HG02571 (cell line): ENCODE measurements at regions not wholly inside any gene's neighbourhood (a gene's known extent, or its start where the extent isn't known, plus 50 kb on each side); places are given as distances from the start of the nearest gene placed in this dataset.
"Not testable (repeated sequence)": the region's sequence is repeated elsewhere in the genome, so short reads cannot be mapped to it uniquely, and the experiment has no call there.

Experiments
- ATAC-seq: cut with Tn5 transposase; IDR thresholded peaks from one replicate; pipeline ENCODE4 v1.9.1; 2021; ENCODE audit warnings: mild to moderate bottlenecking, moderate library complexity; ENCODE audit not compliant: unreplicated experiment

DNA sequence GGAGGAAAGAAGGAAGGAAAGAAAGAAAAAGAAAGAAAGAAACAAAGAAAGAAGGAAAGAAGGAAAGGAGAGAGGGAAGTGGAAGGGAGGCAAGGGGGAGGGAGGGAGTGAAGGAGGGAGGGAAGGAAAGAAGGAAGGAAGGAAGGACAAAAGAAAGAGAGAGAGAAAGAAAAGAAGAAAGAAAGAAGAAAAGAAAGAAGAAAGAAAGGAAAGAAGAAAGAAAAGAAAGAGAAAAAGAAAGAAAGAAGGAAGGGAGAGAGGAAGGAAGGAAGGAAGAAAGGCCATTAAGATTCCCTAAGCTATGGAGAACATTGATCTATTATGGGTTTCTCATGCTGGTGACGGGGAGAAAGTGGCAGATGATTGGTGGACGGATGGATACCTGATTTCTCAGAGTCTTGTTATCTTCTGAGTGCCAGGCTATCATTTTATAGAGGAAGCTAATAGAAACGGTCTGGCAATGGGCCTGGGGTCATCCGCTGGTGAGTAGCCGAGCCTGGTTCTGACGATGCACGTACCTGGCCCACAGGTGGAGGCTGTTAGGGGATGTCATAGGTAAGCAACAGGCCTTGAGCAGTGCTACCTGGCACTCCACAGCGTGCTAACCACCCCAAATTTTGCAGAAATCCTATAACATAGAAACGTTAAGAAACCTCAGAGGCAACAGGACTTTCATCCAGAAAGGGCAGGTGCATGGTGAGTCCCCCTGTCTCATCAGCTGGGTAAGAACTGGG is 142.9 kb downstream of the SHOX start:
- ATAC-seq: no peak

DNA sequence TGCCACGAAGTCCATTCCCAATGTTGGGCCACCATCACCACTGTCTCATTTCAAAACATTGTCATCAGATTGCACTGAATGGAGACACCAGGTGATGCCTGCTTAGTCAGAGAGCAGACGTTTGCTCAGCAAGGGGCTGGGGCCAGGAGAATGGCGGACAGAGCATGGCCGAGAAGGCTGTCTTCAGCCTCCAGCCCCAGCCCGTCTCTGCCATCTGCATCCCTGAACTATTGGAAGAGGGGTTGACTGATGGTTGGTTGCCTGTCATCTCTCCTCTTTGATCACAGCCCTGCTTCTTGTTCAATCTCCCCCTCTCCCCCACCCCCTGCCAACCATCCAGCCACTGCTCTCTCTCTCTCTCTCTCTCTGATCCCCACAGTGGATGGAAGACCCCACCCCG is 140.9 kb downstream of the SHOX start:
- ATAC-seq: no peak

GRCh38 chrX:769796-770195 is 139.2 kb downstream of the SHOX start:
- no peak for ATAC-seq

- ATAC-seq: no peak
These were observed 138.0 kb downstream of the SHOX start for GRCh38 chrX:768596-768995.

GRCh38 chrX:758917-759316 is 128.3 kb downstream of the SHOX start:
- no peak for ATAC-seq

DNA sequence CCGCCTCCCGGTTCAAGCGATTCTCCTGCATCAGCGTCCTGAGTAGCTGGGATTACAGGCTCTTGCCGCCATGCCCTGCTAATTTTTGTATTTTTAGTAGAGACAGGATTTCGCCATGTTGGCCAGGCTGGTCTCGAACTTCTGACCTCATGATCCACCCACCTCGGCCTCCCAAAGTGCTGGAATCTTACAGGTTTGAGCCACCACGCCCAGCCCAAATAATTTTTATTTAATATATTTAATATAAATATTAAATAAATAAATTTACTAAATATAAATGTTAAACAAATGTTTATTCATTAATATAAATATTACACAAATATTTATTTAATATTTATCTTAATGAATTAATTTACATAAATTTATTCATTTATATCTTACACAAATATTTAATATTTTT is 120.2 kb downstream of the SHOX start:
- ATAC-seq: no peak

DNA sequence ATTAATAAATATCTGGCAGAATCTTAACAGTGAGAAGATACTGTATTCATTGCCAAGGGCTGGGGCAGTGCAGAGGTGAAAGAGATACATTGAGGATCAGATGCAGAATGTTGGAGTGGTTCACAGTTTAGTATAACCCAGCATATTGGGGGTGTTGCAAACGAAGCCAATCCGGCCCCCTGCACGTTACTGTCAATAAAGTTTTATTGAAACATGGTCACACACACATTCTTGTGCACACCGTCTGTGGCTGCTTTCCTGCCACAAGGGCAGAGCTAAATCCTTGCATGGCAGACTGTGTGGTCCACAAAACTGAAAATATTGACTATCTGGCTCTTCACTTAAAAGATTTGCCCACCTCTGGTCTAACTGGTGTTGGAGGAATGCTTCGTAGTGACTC is 119.7 kb downstream of the SHOX start:
- no peak for ATAC-seq

DNA sequence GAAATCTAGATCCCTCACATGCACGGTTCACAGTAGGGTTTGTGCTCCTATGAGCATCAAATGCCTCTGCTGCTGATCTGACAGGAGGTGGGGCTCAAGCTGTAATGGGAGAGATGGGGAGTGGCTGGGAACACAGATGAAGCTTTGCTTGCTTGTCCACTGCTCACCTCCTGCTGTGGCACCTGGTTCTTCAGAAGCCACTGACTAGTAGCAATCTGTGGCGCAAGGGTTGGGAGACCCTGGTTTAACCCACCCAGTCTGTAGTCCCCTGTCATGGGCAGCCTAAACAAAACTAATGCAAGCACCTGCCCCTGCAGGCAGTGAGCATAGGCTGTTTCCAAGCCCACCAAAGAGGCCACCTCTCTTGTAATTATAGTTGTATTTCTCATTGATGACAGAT is 116.6 kb downstream of the SHOX start:
- ATAC-seq: no peak

GRCh38 chrX:739611-740010 is 109.0 kb downstream of the SHOX start:
- no peak for ATAC-seq

DNA sequence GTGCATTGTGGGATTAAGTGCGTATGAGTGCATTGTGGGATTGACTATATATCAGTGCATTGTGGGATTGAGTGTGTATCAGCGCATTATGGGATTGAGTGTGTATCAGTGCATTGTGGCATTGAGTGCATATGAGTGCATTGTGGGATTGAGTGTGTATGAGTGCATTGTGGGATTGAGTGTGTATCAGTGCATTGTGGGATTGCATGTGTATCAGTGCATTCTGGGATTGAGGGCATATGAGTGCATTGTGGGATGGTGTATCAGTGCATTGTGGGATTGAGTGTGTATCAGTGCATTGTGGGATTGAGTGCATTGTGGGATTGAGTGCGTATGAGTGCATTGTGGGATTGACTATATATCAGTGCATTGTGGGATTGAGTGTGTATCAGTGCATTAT is 106.4 kb downstream of the SHOX start:
- not testable (repeated sequence) for ATAC-seq

DNA sequence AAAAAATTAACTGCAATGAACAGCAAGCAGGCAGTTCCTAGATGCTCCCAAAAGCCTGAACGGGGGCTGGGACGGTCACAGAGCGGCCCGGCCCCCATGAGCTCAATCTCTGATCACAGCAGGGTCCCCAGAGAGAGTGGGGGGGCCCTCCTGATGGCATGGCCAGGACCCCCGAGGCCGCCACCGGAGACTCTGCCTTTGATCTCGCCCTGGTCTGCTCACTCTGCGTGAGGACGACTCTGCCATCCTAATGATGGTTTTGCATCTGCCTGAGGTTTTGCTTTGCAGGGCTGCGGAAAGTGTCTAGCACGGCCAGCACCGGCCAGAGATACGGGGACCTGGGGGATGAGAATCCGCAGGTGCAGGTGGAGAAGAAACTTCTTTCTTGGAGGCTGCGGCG is 103.8 kb downstream of the SHOX start:
- ATAC-seq: no peak

DNA sequence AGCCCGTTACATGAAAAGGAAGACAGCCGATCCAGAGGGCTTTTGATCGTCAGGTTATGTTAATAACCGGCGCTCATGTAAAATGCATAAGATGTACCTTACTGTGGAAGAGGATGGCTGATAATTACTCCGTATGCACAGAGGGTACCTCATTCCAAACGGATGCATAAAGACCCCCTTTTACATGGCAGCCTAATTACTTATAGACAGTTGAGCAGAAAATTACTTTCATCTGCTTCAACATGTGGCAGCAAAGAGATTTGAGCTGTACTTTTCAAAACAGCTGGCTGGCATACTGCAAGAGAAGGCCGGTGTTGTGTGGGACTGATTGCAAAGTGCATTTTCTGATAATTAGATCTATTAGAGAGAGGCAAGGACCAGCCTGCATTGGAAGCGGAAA is 103.4 kb downstream of the SHOX start:
- no peak for ATAC-seq

DNA sequence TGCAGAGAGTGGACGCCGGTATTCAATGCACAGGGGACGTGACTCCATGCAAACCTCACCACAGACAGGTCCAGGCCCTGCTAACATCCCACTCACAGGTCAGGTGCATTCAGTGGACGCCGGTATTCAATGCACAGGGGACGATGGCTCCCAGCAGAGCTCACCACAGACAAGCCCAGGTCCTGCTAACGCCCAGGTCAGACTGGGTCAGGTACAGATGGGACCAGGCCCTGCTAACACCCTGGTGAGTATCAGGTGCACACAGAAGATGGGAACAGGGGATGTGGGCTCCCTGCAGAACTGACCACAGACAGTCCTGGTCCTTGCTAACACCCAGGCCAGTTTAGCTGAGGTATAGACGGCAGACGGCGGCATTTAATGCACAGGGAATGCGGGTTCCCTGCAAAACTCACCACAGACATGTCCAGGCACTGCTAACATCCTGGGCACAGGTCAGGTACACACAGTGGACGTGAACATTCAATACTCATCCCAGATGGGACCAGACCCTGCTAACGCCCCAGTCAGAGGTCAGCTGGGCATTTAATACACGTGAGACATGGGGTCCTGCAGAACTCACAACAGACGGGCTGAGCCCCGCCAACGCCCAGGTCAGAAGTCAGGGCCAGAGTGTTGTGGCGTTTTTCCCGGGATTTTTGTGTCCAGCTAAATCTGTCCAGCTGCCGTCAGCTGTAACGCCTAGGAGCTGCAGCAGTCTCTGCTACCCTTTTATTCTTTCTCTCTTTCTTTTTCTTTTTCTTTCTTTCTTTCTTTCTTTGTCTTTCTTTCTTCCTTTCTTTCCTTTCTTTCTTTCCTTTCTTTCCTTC is 99.2 kb downstream of the SHOX start:
- ATAC-seq: no peak

GRCh38 chrX:729101-729500 is 98.5 kb downstream of the SHOX start:
- not testable (repeated sequence) for ATAC-seq

DNA sequence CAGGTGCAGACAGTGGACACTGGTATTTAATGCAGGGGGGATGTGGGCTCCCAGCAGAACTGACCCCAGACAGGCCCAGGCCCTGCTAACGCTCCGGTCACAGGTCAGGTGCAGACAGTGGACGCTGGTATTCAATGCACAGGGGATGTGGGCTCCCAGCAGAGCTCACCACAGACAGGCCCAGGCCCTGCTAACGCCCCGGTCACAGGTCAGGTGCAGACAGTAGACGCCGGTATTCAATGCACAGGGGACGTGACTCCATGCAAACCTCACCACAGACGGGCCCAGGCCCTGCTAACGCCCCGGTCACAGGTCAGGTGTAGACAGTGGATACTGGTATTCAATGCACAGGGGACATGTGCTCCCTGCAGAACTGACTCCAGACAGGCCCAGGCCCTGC is 98.0 kb downstream of the SHOX start:
- not testable (repeated sequence) for ATAC-seq

GRCh38 chrX:727738-728621 is 97.4 kb downstream of the SHOX start:
- no peak for ATAC-seq

- ATAC-seq: no peak
These were observed 95.4 kb downstream of the SHOX start for GRCh38 chrX:725971-726370.

- ATAC-seq: no peak
These were observed 93.7 kb downstream of the SHOX start for GRCh38 chrX:724256-724655.

GRCh38 chrX:723781-724180 is 93.2 kb downstream of the SHOX start:
- ATAC-seq: no peak

DNA sequence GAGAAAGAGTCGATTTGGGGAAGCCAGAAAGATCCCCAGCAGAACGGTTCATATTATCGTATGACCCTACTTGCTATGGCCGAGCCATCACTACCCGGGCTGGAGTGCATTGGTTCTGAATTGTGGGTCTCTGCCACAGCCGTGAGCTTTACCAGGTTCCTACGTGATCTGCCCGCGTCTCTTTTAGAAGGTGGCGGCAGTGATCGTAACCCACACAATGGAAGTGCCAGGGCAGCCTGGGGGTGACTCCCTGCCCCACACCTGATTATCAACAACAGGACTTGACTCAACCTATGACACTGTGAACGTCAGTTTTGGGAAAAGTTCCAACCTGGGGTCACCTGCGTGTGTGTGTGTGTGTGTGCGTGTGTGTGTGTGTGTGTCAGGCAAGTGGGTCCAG is 90.8 kb downstream of the SHOX start:
- no peak for ATAC-seq

DNA sequence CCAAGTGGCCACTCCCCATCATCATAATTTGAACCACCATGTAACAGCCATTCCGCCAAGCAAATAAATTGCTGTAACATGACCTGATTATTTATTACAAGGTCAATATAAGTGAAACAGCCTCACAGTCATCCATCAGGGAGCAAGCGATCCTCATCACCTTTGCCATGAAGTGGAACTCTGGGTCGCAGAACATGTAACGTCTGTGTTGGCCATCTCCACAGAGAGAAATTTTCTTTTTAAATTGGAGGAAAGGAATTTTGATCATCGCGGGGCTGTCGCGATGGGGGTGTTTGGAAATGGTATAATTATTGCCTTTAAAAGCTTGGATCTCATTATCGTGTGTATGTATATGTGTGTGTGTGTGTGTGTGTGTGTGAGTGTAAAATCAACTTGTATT is 90.2 kb downstream of the SHOX start:
- ATAC-seq: no peak
